Karpas-422 (cell line): ENCODE measurements at regions not wholly inside any gene's neighbourhood (a gene's known extent, or its start where the extent isn't known, plus 50 kb on each side); places are given as distances from the start of the nearest gene placed in this dataset. TPM values are rescaled to one million over a fixed set of nuclear protein-coding genes. Genes with fewer than 3 reads are reported as not detected.

Experiments
- DNase-seq: peaks from one replicate; pipeline ENCODE4 v3.0.0-alpha.2; 2015
- H2AFZ ChIP-seq: fragments of 200-600 bp; sonication (generic); 2 replicates; pipeline ENCODE4 v1.6.1; 2014; ENCODE audit warnings: antibody characterized with exemption, low read length, mixed read lengths
- H3K27ac ChIP-seq: fragments of 200-600 bp; sonication (generic); 2 replicates; pipeline ENCODE4 v1.5.1; 2014; ENCODE audit warnings: mild to moderate bottlenecking, low read length, moderate library complexity
- H3K27me3 ChIP-seq: fragments of 200-600 bp; sonication (generic); 2 replicates; pipeline ENCODE4 v1.6.1; 2014; ENCODE audit warnings: low read length, mixed read lengths
- H3K36me3 ChIP-seq: fragments of 200-600 bp; sonication (generic); 2 replicates; pipeline ENCODE4 v1.6.1; 2014; ENCODE audit warnings: low read length, mixed read lengths; ENCODE audit not compliant: insufficient read depth
- H3K4me1 ChIP-seq: fragments of 200-600 bp; sonication (generic); 2 replicates; pipeline ENCODE4 v1.6.1; 2014; ENCODE audit warnings: mild to moderate bottlenecking, low read length, mixed read lengths
- H3K4me2 ChIP-seq: fragments of 200-600 bp; sonication (generic); 2 replicates; pipeline ENCODE4 v1.6.1; 2014; ENCODE audit warnings: low read length, low read depth, mild to moderate bottlenecking; ENCODE audit not compliant: poor library complexity, severe bottlenecking
- H3K4me3 ChIP-seq: fragments of 200-600 bp; sonication (generic); 2 replicates; pipeline ENCODE4 v1.5.1; 2014; ENCODE audit warnings: mild to moderate bottlenecking, antibody characterized with exemption, low read length, mixed read lengths
- H3K79me2 ChIP-seq: fragments of 200-600 bp; sonication (generic); 2 replicates; pipeline ENCODE4 v1.6.1; 2014; ENCODE audit warnings: mild to moderate bottlenecking, low read length, mixed read lengths
- H3K9ac ChIP-seq: fragments of 200-600 bp; sonication (generic); 2 replicates; pipeline ENCODE4 v1.6.0; 2014; ENCODE audit warnings: low read length
- H3K9me2 ChIP-seq: fragments of 200-600 bp; sonication (generic), shearing (Covaris generic); replicated peaks from 2 replicates; pipeline ENCODE4 v1.6.0; 2014; ENCODE audit warnings: mild to moderate bottlenecking, low read length, moderate library complexity; ENCODE audit not compliant: insufficient read depth
- H3K9me3 ChIP-seq: fragments of 300-700, 200-600 bp; sonication (generic); 2 replicates; pipeline ENCODE4 v1.6.1; 2014; ENCODE audit warnings: low read length, mixed read lengths
- H4K20me1 ChIP-seq: fragments of 200-600 bp; sonication (generic); 2 replicates; pipeline ENCODE4 v1.6.1; 2014; ENCODE audit warnings: mild to moderate bottlenecking, antibody characterized with exemption, low read length, low read depth; ENCODE audit not compliant: insufficient read depth
- small RNA-seq: library from RNA; depleted of rRNA; stranded (forward); fragments of <200 nt; gene quantifications from one replicate; pipeline ENCODE3, GENCODE V24; 2014

GRCh38 chr4:148510211-148510610 lies 68.0 kb upstream of the NR3C2 start:
- H3K9ac ChIP-seq: no peak overlapping the region
- no peaks in the 10 kb centered on the region for H4K20me1 ChIP-seq
- no peaks in the 10 kb centered on the region for H3K36me3 ChIP-seq
- no peaks in the 10 kb centered on the region for H3K4me1 ChIP-seq
- H3K9me2 ChIP-seq: no peaks in the 10 kb centered on the region
- no peak overlapping the region for H2AFZ ChIP-seq
- H3K27ac ChIP-seq: no peak overlapping the region
- no peaks in the 10 kb centered on the region for H3K27me3 ChIP-seq
- H3K4me3 ChIP-seq: no peak overlapping the region
- H3K79me2 ChIP-seq: no peaks in the 10 kb centered on the region
- H3K9me3 ChIP-seq: no peaks in the 10 kb centered on the region
- H3K4me2 ChIP-seq: no peak overlapping the region
- no peak for DNase-seq

GRCh38 chr4:148503681-148504080 lies 61.5 kb upstream of the NR3C2 start:
- Histone ChIP-seq H3K4me1 (no peaks in the 10 kb centered on the region), H3K9ac (no peak overlapping the region), H3K36me3 (no peaks in the 10 kb centered on the region), H3K9me2 (no peaks in the 10 kb centered on the region), H3K4me2 (no peak overlapping the region), H3K4me3 (no peak overlapping the region), H3K79me2 (no peaks in the 10 kb centered on the region), H4K20me1 (no peaks in the 10 kb centered on the region), H3K27ac (no peak overlapping the region), H2AFZ (no peak overlapping the region), H3K27me3 (no peaks in the 10 kb centered on the region), H3K9me3 (no peaks in the 10 kb centered on the region)
- DNase-seq: no peak

- Histone ChIP-seq H3K4me2 (no peak overlapping the region), H3K79me2 (no peaks in the 10 kb centered on the region), H3K4me3 (no peak overlapping the region), H3K27me3 (no peaks in the 10 kb centered on the region), H2AFZ (no peak overlapping the region), H3K36me3 (no peaks in the 10 kb centered on the region), H3K4me1 (no peaks in the 10 kb centered on the region), H3K9me3 (no peaks in the 10 kb centered on the region), H3K9ac (no peak overlapping the region), H3K9me2 (no peaks in the 10 kb centered on the region), H4K20me1 (no peaks in the 10 kb centered on the region), H3K27ac (no peak overlapping the region)
- no peak for DNase-seq
Observed at GRCh38 chr4:148497258-148497657, 55.0 kb upstream of the NR3C2 start.

GRCh38 chr4:148495463-148495862 lies 53.2 kb upstream of the NR3C2 start:
- H3K9ac ChIP-seq: no peak overlapping the region
- no peaks in the 10 kb centered on the region for H3K9me3 ChIP-seq
- no peak overlapping the region for H3K27ac ChIP-seq
- H3K79me2 ChIP-seq: no peaks in the 10 kb centered on the region
- no peaks in the 10 kb centered on the region for H3K36me3 ChIP-seq
- no peaks in the 10 kb centered on the region for H3K9me2 ChIP-seq
- H2AFZ ChIP-seq: no peak overlapping the region
- no peaks in the 10 kb centered on the region for H3K27me3 ChIP-seq
- H3K4me2 ChIP-seq: no peak overlapping the region
- no peak for DNase-seq
- no peaks in the 10 kb centered on the region for H3K4me1 ChIP-seq
- H4K20me1 ChIP-seq: no peaks in the 10 kb centered on the region
- H3K4me3 ChIP-seq: no peak overlapping the region

Small RNA genes lying in the stretch of these regions (small RNA-seq; reads per million reads assigned to genes)
- gene RNA5SP166: not detected
- not detected for gene RNU7-197P
